Endodermal cell (in vitro differentiated cells): ENCODE measurements at regions not wholly inside any gene's neighbourhood (a gene's known extent, or its start where the extent isn't known, plus 50 kb on each side); places are given as distances from the start of the nearest gene placed in this dataset.

ENCODE experiments used
- DNase-seq: peaks from one replicate; pipeline ENCODE4 v3.0.0-alpha.2; 2017
- H3K27ac ChIP-seq: 2 replicates; pipeline ENCODE4 v1.5.1; 2013; ENCODE audit warnings: mild to moderate bottlenecking, low read depth, low read length, moderate library complexity
- H3K27me3 ChIP-seq: 2 replicates; pipeline ENCODE4 v1.6.1; 2013; ENCODE audit warnings: mild to moderate bottlenecking, low read length, moderate library complexity; ENCODE audit not compliant: insufficient read depth, control insufficient read depth, poor library complexity, severe bottlenecking
- H3K36me3 ChIP-seq: 2 replicates; pipeline ENCODE4 v1.7.0; 2013; ENCODE audit warnings: mild to moderate bottlenecking, low read length, moderate library complexity; ENCODE audit not compliant: control insufficient read depth, insufficient read depth
- H3K4me1 ChIP-seq: one replicate; pipeline ENCODE4 v1.7.0; 2013; ENCODE audit warnings: low read length; ENCODE audit not compliant: control insufficient read depth, insufficient read depth
- H3K4me3 ChIP-seq: 2 replicates; pipeline ENCODE4 v1.5.1; 2013; ENCODE audit warnings: mild to moderate bottlenecking, low read length, moderate library complexity
- H3K9ac ChIP-seq: 2 replicates; pipeline ENCODE4 v1.6.1; 2013; ENCODE audit warnings: mild to moderate bottlenecking, low read length, moderate library complexity; ENCODE audit not compliant: poor library complexity, severe bottlenecking; ENCODE audit errors: extremely low read depth
- H3K9me3 ChIP-seq: 2 replicates; pipeline ENCODE4 v1.6.1; 2013; ENCODE audit warnings: mild to moderate bottlenecking, low read length, moderate library complexity; ENCODE audit not compliant: control insufficient read depth
- H3K27ac Mint-ChIP-seq: 2 replicates; pipeline ENCODE4 v1.8.0; 2020; ENCODE audit warnings: mixed read lengths
- H3K27me3 Mint-ChIP-seq: 2 replicates; pipeline ENCODE4 v1.8.0; 2021; ENCODE audit warnings: mild to moderate bottlenecking, mixed read lengths; ENCODE audit not compliant: insufficient read depth
- H3K36me3 Mint-ChIP-seq: 2 replicates; pipeline ENCODE4 v1.8.0; 2020; ENCODE audit warnings: low read depth, mixed read lengths
- H3K4me1 Mint-ChIP-seq: 2 replicates; pipeline ENCODE4 v1.8.0; 2020; ENCODE audit warnings: mixed read lengths
- H3K4me3 Mint-ChIP-seq: 2 replicates; pipeline ENCODE4 v1.8.0; 2020; ENCODE audit warnings: mild to moderate bottlenecking, moderate library complexity, mixed read lengths
- H3K9me3 Mint-ChIP-seq: 2 replicates; pipeline ENCODE4 v1.8.0; 2020; ENCODE audit warnings: mild to moderate bottlenecking, mixed read lengths
- WGBS, 2 experiments: methylation state at CpG; one replicate each; pipeline versions ENCODE4 v1.1.5 to v1.1.7; 2013; ENCODE audit warnings: missing lambda C conversion rate in 2 of 2, mixed read lengths in 1 of 2; ENCODE audit not compliant: insufficient coverage in 1 of 2, insufficient read length in 1 of 2; 5-methylcytosine and 5-hydroxymethylcytosine counted together
- TF ChIP-seq, protein P1 (sequence below): fragments of 200-600 bp; sonication (generic); conservative IDR thresholded peaks from 2 replicates; pipeline ENCODE4 v1.5.0; 2021; ENCODE audit warnings: antibody characterized with exemption, mild to moderate bottlenecking

DNA sequence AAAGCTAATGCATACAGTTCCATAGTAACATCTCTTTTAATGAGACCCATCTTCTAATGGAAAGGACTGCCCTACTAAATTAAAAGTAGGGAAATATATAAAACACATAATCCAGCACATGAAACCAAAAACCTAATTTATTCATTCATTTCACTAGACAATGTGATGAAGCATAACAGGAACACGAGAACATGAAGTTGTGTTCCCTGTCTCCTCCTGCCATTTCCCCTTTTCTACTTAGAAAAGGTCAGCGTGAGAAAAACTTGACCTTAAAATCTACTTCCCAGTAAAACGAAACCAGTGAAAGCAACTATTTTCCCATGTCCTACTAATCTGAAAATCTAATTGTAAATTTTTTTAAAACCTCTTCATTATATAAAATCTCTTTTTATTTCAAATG is 847.5 kb downstream of the TLE1 start:
- H3K27ac Mint-ChIP-seq: no peak overlapping the region
- H3K9me3 Mint-ChIP-seq: no peaks in the 10 kb centered on the region
- no peaks in the 10 kb centered on the region for H3K9me3 ChIP-seq
- TF ChIP-seq, protein P1, sequence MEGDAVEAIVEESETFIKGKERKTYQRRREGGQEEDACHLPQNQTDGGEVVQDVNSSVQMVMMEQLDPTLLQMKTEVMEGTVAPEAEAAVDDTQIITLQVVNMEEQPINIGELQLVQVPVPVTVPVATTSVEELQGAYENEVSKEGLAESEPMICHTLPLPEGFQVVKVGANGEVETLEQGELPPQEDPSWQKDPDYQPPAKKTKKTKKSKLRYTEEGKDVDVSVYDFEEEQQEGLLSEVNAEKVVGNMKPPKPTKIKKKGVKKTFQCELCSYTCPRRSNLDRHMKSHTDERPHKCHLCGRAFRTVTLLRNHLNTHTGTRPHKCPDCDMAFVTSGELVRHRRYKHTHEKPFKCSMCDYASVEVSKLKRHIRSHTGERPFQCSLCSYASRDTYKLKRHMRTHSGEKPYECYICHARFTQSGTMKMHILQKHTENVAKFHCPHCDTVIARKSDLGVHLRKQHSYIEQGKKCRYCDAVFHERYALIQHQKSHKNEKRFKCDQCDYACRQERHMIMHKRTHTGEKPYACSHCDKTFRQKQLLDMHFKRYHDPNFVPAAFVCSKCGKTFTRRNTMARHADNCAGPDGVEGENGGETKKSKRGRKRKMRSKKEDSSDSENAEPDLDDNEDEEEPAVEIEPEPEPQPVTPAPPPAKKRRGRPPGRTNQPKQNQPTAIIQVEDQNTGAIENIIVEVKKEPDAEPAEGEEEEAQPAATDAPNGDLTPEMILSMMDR: no peak
- H3K4me3 Mint-ChIP-seq: no peak overlapping the region
- no peak for DNase-seq
- H3K9ac ChIP-seq: no peak overlapping the region
- no peak overlapping the region for H3K4me3 ChIP-seq
- H3K4me1 Mint-ChIP-seq: no peaks in the 10 kb centered on the region
- H3K36me3 ChIP-seq: no peaks in the 10 kb centered on the region
- no peaks in the 10 kb centered on the region for H3K4me1 ChIP-seq
- H3K27me3 ChIP-seq: no peaks in the 10 kb centered on the region
- no peaks in the 10 kb centered on the region for H3K36me3 Mint-ChIP-seq
- H3K27me3 Mint-ChIP-seq: no peaks in the 10 kb centered on the region
- 93% methylated on average over 1 to 3 of the region's 3 CpGs for WGBS, 2 experiments
- H3K27ac ChIP-seq: no peak overlapping the region

DNA sequence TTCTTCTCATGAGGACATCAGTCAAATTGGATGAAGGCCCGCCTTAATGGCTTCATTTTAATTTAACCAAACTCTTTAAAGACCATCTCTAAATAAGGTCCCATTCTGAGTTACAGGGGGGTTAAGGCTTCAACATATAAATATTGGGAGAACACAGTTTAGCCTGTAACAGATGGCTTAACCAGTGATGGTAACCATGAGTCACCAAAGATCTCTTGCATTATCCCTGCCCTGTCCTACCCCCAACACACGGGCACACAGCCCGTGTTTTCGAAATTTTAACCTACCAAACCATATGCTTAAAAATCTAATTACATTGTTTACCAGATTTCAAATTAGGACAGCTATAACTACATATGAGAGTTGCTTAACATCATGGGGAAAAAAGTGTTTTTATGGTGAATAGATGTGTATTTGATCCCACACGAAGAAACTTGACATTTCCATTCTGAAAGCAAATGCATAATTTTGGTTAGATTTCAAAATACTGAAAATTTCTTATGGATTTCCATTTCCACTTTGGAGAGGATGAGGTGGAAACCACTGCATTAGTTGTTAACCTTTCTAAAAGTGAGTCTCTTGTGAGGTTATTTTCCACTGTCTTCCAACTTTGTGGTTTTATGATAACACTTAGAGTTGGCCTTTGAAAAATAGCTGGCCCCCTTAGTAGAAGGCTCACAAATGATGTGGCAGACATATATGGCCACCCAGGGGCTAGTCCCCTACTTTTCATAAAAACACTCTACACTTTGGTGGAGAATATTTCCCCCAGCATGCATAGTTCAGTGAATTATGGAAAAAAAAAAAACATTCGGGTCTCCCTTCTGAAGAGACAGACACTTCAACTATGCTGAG is 849.3 kb downstream of the TLE1 start:
- H3K36me3 Mint-ChIP-seq: no peaks in the 10 kb centered on the region
- H3K4me1 Mint-ChIP-seq: no peaks in the 10 kb centered on the region
- Histone ChIP-seq H3K27ac (no peak overlapping the region), H3K4me3 (no peak overlapping the region), H3K9me3 (no peaks in the 10 kb centered on the region), H3K27me3 (no peaks in the 10 kb centered on the region), H3K9ac (no peak overlapping the region), H3K4me1 (no peaks in the 10 kb centered on the region), H3K36me3 (no peaks in the 10 kb centered on the region)
- WGBS, 2 experiments: 94 to 100% methylated on average over 1 to 6 of the region's 6 CpGs
- TF ChIP-seq, protein P1: no peak
- no peaks in the 10 kb centered on the region for H3K9me3 Mint-ChIP-seq
- H3K4me3 Mint-ChIP-seq: no peak overlapping the region
- DNase-seq: no peak
- no peak overlapping the region for H3K27ac Mint-ChIP-seq
- no peaks in the 10 kb centered on the region for H3K27me3 Mint-ChIP-seq

DNA sequence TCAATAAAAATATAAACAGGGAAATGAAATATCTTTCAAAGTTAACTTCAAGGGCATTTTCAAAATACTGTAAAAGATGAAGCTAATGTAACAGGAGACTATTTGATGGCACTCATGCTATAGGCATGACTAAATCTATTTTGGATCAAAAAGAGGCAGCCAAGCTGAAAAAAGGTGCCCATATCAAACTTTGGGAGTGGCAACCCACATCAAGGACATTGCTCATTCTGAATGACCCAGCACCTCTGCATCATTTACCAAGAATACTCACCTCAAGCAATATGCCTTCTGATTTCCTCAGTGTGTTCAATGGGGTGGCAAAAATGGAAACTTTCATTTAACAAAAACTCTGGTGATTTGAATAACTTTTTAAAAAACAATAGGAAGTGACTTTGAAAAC is 853.3 kb downstream of the TLE1 start:
- H3K27me3 ChIP-seq: no peaks in the 10 kb centered on the region
- H3K4me3 Mint-ChIP-seq: no peak overlapping the region
- H3K9me3 Mint-ChIP-seq: no peaks in the 10 kb centered on the region
- H3K4me1 ChIP-seq: no peaks in the 10 kb centered on the region
- no peak for DNase-seq
- H3K4me3 ChIP-seq: no peak overlapping the region
- no peak overlapping the region for H3K9ac ChIP-seq
- H3K36me3 Mint-ChIP-seq: no peaks in the 10 kb centered on the region
- H3K4me1 Mint-ChIP-seq: no peaks in the 10 kb centered on the region
- no peak overlapping the region for H3K27ac Mint-ChIP-seq
- no peak overlapping the region for H3K27ac ChIP-seq
- H3K27me3 Mint-ChIP-seq: no peaks in the 10 kb centered on the region
- no peaks in the 10 kb centered on the region for H3K36me3 ChIP-seq
- no peaks in the 10 kb centered on the region for H3K9me3 ChIP-seq
- TF ChIP-seq, protein P1: no peak
